Naive B cell (primary cell): ENCODE measurements at regions not wholly inside any gene's neighbourhood (a gene's known extent, or its start where the extent isn't known, plus 50 kb on each side); places are given as distances from the start of the nearest gene placed in this dataset.
A peak's percentile ranks its signal among the peaks of the same experiment; 100 is the strongest.

Experiments used
- ATAC-seq, 2 donors: fragments of 150-1000 bp; cut with Tn5 transposase; 2 replicates each; pipeline ENCODE4 v1.10.0; 2021; ENCODE audit warnings: low read depth in 2 of 2, mild to moderate bottlenecking in 2 of 2, moderate library complexity in 2 of 2
- DNase-seq: peaks from one replicate; pipeline ENCODE4 v3.0.0; 2022
- H3K27ac Mint-ChIP-seq, 6 donors: one replicate each; pipeline ENCODE4 v1.8.0; 2020 to 2022; ENCODE audit warnings: mild to moderate bottlenecking in 6 of 6, mixed read lengths in 6 of 6, moderate library complexity in 5 of 6, inconsistent platforms in 2 of 6
- H3K27me3 Mint-ChIP-seq, 3 donors: one replicate each; pipeline ENCODE4 v1.8.0; 2021 to 2022; ENCODE audit warnings: mixed read lengths in 3 of 3, mild to moderate bottlenecking in 1 of 3
- H3K36me3 Mint-ChIP-seq, 2 donors: one replicate each; pipeline ENCODE4 v1.8.0; 2020 to 2022; ENCODE audit warnings: mixed read lengths in 2 of 2, inconsistent platforms in 1 of 2, mild to moderate bottlenecking in 1 of 2
- H3K4me1 Mint-ChIP-seq, 3 donors: one replicate each; pipeline ENCODE4 v1.8.0; 2020 to 2022; ENCODE audit warnings: mixed read lengths in 3 of 3, inconsistent platforms in 1 of 3, mild to moderate bottlenecking in 1 of 3, moderate library complexity in 1 of 3
- H3K4me3 Mint-ChIP-seq, 8 donors: one replicate each; pipeline ENCODE4 v1.8.0; 2020 to 2022; ENCODE audit warnings: mild to moderate bottlenecking in 8 of 8, mixed read lengths in 8 of 8, moderate library complexity in 8 of 8, inconsistent platforms in 2 of 8
- H3K9me3 Mint-ChIP-seq, 7 donors: one replicate each; pipeline ENCODE4 v1.8.0; 2020 to 2022; ENCODE audit warnings: mixed read lengths in 7 of 7, mild to moderate bottlenecking in 5 of 7, inconsistent platforms in 2 of 7, moderate library complexity in 1 of 7

GRCh38 chr7:130960208-130960988 is 226.4 kb upstream of the KLF14 start:
- ATAC-seq, result peak; percentile 81 to 88
- peaks cover 0 to 13% (median 2%) of the 10 kb centered on the region in 7 donors for H3K9me3 Mint-ChIP-seq
- peak; percentile 82 for DNase-seq
- peak overlapping the region; percentile 14 to 90 (median 71) for H3K4me3 Mint-ChIP-seq
- H3K27ac Mint-ChIP-seq, result peak overlapping the region; percentile 91 to 98 (median 94)
- H3K4me1 Mint-ChIP-seq, result peaks cover 65 to 79% (median 77%) of the 10 kb centered on the region in 3 donors
- H3K36me3 Mint-ChIP-seq, result peaks cover 22 to 24% of the 10 kb centered on the region in 2 donors
- no peaks in the 10 kb centered on the region for H3K27me3 Mint-ChIP-seq

- H3K27ac Mint-ChIP-seq, result peak overlapping the region; percentile 82 to 98 (median 93)
- peak overlapping the region; percentile 14 to 90 (median 64) for H3K4me3 Mint-ChIP-seq
- H3K27me3 Mint-ChIP-seq, result no peaks in the 10 kb centered on the region
- peaks cover 0 to 13% (median 2%) of the 10 kb centered on the region in 7 donors for H3K9me3 Mint-ChIP-seq
- peaks cover 25 to 26% of the 10 kb centered on the region in 2 donors for H3K36me3 Mint-ChIP-seq
- DNase-seq, result peak; percentile 23
- peak; percentile 31 to 46 for ATAC-seq
- peaks cover 57 to 72% (median 72%) of the 10 kb centered on the region in 3 donors for H3K4me1 Mint-ChIP-seq
Observed at GRCh38 chr7:130961128-130961601, 227.2 kb upstream of the KLF14 start.

GRCh38 chr7:130962109-130962508 is 228.1 kb upstream of the KLF14 start:
- H3K27me3 Mint-ChIP-seq, result no peaks in the 10 kb centered on the region
- peak overlapping the region in 5 of 6 donors; percentile 39 to 94 (median 56) for H3K27ac Mint-ChIP-seq
- H3K4me3 Mint-ChIP-seq, result peak overlapping the region in 7 of 8 donors; percentile 7 to 68 (median 56)
- DNase-seq (no peak), ATAC-seq (no peak)
- H3K9me3 Mint-ChIP-seq, result peaks cover 0 to 13% (median 2%) of the 10 kb centered on the region in 7 donors
- H3K36me3 Mint-ChIP-seq, result peaks cover 33 to 34% of the 10 kb centered on the region in 2 donors
- peaks cover 54 to 68% (median 68%) of the 10 kb centered on the region in 3 donors for H3K4me1 Mint-ChIP-seq

- DNase-seq (no peak), ATAC-seq (no peak)
- H3K4me3 Mint-ChIP-seq, result no peak overlapping the region
- peaks cover 0 to 13% (median 2%) of the 10 kb centered on the region in 7 donors for H3K9me3 Mint-ChIP-seq
- peaks cover 35 to 38% of the 10 kb centered on the region in 2 donors for H3K36me3 Mint-ChIP-seq
- peak overlapping the region in 3 of 6 donors; percentile 40 to 94 (median 69) for H3K27ac Mint-ChIP-seq
- no peaks in the 10 kb centered on the region for H3K27me3 Mint-ChIP-seq
- H3K4me1 Mint-ChIP-seq, result peaks cover 46 to 58% (median 56%) of the 10 kb centered on the region in 3 donors
Observed at GRCh38 chr7:130963339-130963738, 229.3 kb upstream of the KLF14 start.

GRCh38 chr7:130965515-130965914 is 231.5 kb upstream of the KLF14 start:
- no peak overlapping the region for H3K27ac Mint-ChIP-seq
- H3K36me3 Mint-ChIP-seq, result peaks cover 23 to 28% of the 10 kb centered on the region in 2 donors
- H3K4me1 Mint-ChIP-seq, result peaks cover 34 to 55% (median 52%) of the 10 kb centered on the region in 3 donors

GRCh38 chr7:130966246-130967009 is 232.4 kb upstream of the KLF14 start:
- H3K9me3 Mint-ChIP-seq, result peaks cover 0 to 2% (median 0%) of the 10 kb centered on the region in 7 donors
- peaks cover 35 to 55% (median 52%) of the 10 kb centered on the region in 3 donors for H3K4me1 Mint-ChIP-seq
- no peak for DNase-seq
- no peak for ATAC-seq
- peaks cover 16 to 24% of the 10 kb centered on the region in 2 donors for H3K36me3 Mint-ChIP-seq
- no peaks in the 10 kb centered on the region for H3K27me3 Mint-ChIP-seq
- H3K27ac Mint-ChIP-seq, result peak overlapping the region; percentile 0 to 89 (median 28)
- peak overlapping the region in 1 of 8 donors; percentile 12 for H3K4me3 Mint-ChIP-seq

More at GRCh38 chr7:130965515-130965914, 231.5 kb upstream of the KLF14 start:
- Mint-ChIP-seq H3K4me3 (no peak overlapping the region), H3K27me3 (no peaks in the 10 kb centered on the region), H3K9me3 (peaks cover 0 to 11% (median 0%) of the 10 kb centered on the region in 7 donors)
- DNase-seq, result no peak
- ATAC-seq, result no peak

- H3K4me3 Mint-ChIP-seq, result no peak overlapping the region
- peaks cover 0 to 12% (median 2%) of the 10 kb centered on the region in 7 donors for H3K9me3 Mint-ChIP-seq
- H3K27me3 Mint-ChIP-seq, result no peaks in the 10 kb centered on the region
- peaks cover 37 to 56% (median 50%) of the 10 kb centered on the region in 3 donors for H3K4me1 Mint-ChIP-seq
- no peak for DNase-seq
- peak overlapping the region in 4 of 6 donors; percentile 1 to 72 (median 48) for H3K27ac Mint-ChIP-seq
- peaks cover 24 to 31% of the 10 kb centered on the region in 2 donors for H3K36me3 Mint-ChIP-seq
- ATAC-seq, result no peak
Observed at GRCh38 chr7:130970196-130970595, 236.2 kb upstream of the KLF14 start.

GRCh38 chr7:130970696-130971095 is 236.7 kb upstream of the KLF14 start:
- peaks cover 0 to 18% (median 4%) of the 10 kb centered on the region in 7 donors for H3K9me3 Mint-ChIP-seq
- H3K4me1 Mint-ChIP-seq, result peaks cover 37 to 60% (median 50%) of the 10 kb centered on the region in 3 donors
- no peak overlapping the region for H3K4me3 Mint-ChIP-seq
- no peaks in the 10 kb centered on the region for H3K27me3 Mint-ChIP-seq
- ATAC-seq, result no peak
- peaks cover 29 to 36% of the 10 kb centered on the region in 2 donors for H3K36me3 Mint-ChIP-seq
- DNase-seq, result no peak
- peak overlapping the region in 4 of 6 donors; percentile 26 to 72 (median 70) for H3K27ac Mint-ChIP-seq

GRCh38 chr7:130971297-130971696 is 237.3 kb upstream of the KLF14 start:
- DNase-seq (no peak), ATAC-seq (no peak)

GRCh38 chr7:130972201-130972600 is 238.2 kb upstream of the KLF14 start:
- peaks cover 22 to 33% of the 10 kb centered on the region in 2 donors for H3K36me3 Mint-ChIP-seq

More at GRCh38 chr7:130971297-130971696, 237.3 kb upstream of the KLF14 start:
- H3K4me1 Mint-ChIP-seq, result peaks cover 38 to 61% (median 48%) of the 10 kb centered on the region in 3 donors
- peak overlapping the region in 5 of 6 donors; percentile 35 to 72 (median 52) for H3K27ac Mint-ChIP-seq
- no peak overlapping the region for H3K4me3 Mint-ChIP-seq
- H3K9me3 Mint-ChIP-seq, result peaks cover 0 to 20% (median 6%) of the 10 kb centered on the region in 7 donors
- H3K27me3 Mint-ChIP-seq, result no peaks in the 10 kb centered on the region
- peaks cover 29 to 39% of the 10 kb centered on the region in 2 donors for H3K36me3 Mint-ChIP-seq

GRCh38 chr7:130973637-130974036 is 239.6 kb upstream of the KLF14 start:
- Mint-ChIP-seq H3K4me3 (peak overlapping the region in 1 of 8 donors; percentile 5), H3K4me1 (peaks cover 34 to 56% (median 45%) of the 10 kb centered on the region in 3 donors), H3K27me3 (no peaks in the 10 kb centered on the region), H3K27ac (peak overlapping the region in 3 of 6 donors; percentile 6 to 67 (median 17)), H3K9me3 (peaks cover 0 to 20% (median 6%) of the 10 kb centered on the region in 7 donors), H3K36me3 (peaks cover 21 to 30% of the 10 kb centered on the region in 2 donors)
- ATAC-seq (no peak), DNase-seq (no peak)

More at GRCh38 chr7:130972201-130972600, 238.2 kb upstream of the KLF14 start:
- DNase-seq, result no peak
- Mint-ChIP-seq H3K9me3 (peaks cover 0 to 20% (median 6%) of the 10 kb centered on the region in 7 donors), H3K27ac (peak overlapping the region in 1 of 6 donors; percentile 72), H3K4me1 (peaks cover 35 to 56% (median 50%) of the 10 kb centered on the region in 3 donors), H3K27me3 (no peaks in the 10 kb centered on the region), H3K4me3 (no peak overlapping the region)
- ATAC-seq, result no peak

GRCh38 chr7:130974169-130974568 is 240.2 kb upstream of the KLF14 start:
- Mint-ChIP-seq H3K27me3 (no peaks in the 10 kb centered on the region), H3K9me3 (peaks cover 0 to 20% (median 6%) of the 10 kb centered on the region in 7 donors), H3K4me1 (peaks cover 34 to 53% (median 45%) of the 10 kb centered on the region in 3 donors), H3K36me3 (peaks cover 21 to 30% of the 10 kb centered on the region in 2 donors), H3K27ac (peak overlapping the region in 2 of 6 donors; percentile 6 to 17), H3K4me3 (no peak overlapping the region)
- DNase-seq (no peak), ATAC-seq (no peak)

GRCh38 chr7:130974794-130975193 is 240.8 kb upstream of the KLF14 start:
- no peak overlapping the region for H3K4me3 Mint-ChIP-seq

More at GRCh38 chr7:130974794-130975193, 240.8 kb upstream of the KLF14 start:
- Mint-ChIP-seq H3K27me3 (no peaks in the 10 kb centered on the region), H3K27ac (peak overlapping the region in 2 of 6 donors; percentile 6 to 54), H3K4me1 (peaks cover 34 to 49% (median 47%) of the 10 kb centered on the region in 3 donors), H3K36me3 (peaks cover 21 to 30% of the 10 kb centered on the region in 2 donors), H3K9me3 (peaks cover 0 to 20% (median 6%) of the 10 kb centered on the region in 7 donors)
- ATAC-seq (no peak), DNase-seq (no peak)
